GM19351 (cell line): ENCODE measurements at regions not wholly inside any gene's neighbourhood (a gene's known extent, or its start where the extent isn't known, plus 50 kb on each side); places are given as distances from the start of the nearest gene placed in this dataset.

ENCODE experiments used
- ATAC-seq: cut with Tn5 transposase; IDR thresholded peaks from one replicate; pipeline ENCODE4 v1.9.1; 2021; ENCODE audit warnings: mild to moderate bottlenecking, moderate library complexity; ENCODE audit not compliant: unreplicated experiment

DNA sequence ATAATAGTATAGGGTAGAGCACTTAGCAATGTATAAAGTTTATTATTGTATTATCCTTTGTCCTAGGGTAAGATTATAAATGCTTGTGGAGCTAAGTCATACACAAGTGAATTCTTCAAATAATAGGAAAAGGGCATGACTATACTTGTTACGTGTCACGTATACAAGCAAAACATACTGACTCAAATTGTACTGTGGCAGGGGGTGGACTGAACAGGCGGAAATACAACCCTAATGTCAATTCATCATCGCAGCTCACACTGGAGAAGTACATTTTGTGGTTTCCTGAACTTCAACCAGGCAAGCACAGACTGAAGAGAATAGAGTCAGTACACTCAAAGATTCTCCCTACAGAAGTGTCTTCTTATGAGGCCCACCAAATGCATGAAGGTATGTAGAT, 201.0 kb downstream of the MBD2 start:
- no peak for ATAC-seq

DNA sequence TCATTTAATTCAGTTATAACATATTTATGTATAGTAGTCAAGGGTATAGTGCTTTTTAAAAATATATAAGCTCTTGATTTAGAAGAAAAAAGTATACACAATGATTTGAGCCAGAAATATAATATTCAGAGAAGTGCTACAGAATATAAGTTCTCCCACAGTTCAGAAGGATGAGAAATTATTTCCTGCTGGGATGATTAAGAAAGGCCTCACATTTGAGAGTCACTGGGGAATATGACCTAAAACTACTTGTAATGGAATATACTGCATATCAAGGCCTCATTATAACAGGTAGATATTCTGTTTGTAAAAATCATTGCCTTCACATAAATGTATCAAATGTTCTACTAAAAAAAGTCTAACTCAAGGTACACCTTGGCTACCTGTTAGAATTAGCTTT, 203.5 kb downstream of the MBD2 start:
- no peak for ATAC-seq

DNA sequence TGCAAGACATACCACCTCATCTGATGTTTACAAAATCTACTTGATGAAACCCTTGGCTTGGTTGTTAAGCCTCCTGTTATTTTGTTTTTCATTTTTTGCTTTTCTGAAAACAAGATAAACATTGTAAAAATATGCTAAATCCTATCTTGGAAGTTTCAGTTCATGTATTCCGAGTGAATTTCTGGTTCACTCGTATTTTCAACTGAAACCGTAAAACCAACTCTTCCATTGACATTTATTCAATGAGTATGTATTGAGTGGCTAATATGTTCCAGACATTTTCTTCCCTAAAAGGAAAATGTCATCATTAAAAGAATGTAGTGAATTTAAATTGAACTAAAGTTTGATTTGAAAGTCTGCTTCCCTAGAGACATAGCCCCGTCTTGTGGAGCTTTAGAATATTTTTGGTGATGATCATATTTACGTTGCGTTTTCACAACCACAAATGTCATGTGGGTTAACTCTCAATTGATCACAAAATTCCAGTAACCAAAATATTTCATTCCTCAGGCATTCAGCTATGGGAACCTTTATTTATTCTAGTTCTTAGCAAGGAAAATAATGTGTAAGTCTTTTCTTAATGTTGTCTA, 204.2 kb downstream of the MBD2 start:
- no peak for ATAC-seq

DNA sequence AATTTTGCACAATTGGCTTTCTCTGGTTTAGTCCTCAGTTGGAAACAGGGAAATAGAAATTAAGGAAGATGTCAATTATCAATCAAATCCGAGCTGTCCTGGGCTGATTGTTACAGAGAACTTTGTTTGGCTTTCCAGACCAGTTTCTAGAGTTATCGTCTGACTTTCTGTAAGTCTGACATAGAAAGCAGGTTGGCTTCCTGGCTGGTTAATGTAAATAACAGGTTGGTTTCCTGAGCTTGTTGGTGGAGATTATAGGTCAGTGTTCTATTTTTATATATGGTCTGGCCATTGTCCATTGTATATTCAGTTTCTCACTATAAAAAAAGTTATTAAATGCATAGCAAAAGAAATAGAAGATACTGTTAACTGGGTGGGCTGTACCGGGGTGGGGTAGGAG, 204.8 kb downstream of the MBD2 start:
- no peak for ATAC-seq

DNA sequence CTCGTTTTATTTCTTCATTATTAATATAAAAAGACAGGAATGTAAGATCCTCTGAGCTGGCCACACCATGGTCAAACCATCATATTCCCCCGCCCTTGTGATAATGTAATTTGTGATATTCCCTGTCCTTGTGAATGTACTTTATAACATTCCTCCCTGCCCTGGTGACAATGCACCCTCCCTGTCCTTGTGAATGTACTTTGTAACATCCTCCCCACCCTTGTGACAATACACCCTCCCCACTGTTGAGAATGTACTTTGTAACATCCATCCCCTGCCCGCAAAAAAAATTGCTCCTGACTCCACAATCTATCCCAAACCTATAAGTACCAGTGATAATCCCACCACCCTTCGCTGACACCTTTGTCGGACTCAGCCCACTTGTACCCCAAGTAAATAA, 211.0 kb downstream of the MBD2 start:
- no peak for ATAC-seq

DNA sequence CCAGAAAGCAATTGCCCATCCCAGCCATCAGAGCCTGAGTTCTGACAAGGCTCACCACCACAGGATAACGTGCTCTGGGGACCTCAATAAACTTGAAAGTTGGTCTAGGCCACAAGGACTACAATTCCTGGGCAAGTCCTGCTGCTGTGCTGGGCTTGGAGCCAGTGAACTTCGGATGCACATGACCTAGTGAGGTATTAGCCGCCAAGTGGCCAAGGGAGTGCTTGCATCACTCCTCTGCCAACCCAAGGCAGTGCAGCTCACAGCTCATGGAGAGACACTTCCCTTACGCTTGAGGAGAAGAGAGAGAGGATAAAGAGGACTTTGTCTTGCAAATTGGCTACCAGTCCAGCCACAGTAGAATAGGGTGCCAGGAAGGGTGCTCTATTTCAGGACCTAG, 219.6 kb downstream of the MBD2 start:
- no peak for ATAC-seq

DNA sequence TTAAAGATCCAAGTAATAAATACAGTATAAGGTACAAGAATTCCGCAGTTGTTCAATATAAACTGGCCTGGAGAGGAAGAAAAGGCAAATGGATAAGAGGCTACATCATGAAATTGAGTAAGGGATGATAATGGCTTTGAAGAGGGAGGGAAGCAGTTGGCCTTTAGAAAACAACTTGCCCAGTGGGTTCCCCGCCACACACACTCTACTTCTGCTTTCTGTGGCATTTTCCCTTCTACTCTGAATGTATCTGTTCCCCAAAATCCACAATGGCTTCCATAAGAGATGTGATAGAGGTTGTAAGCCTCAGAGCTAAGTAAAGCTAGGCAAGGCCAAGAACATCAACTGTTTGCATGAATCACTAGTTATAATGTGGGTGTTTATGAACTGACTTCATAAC, 221.3 kb downstream of the MBD2 start:
- ATAC-seq, result no peak

DNA sequence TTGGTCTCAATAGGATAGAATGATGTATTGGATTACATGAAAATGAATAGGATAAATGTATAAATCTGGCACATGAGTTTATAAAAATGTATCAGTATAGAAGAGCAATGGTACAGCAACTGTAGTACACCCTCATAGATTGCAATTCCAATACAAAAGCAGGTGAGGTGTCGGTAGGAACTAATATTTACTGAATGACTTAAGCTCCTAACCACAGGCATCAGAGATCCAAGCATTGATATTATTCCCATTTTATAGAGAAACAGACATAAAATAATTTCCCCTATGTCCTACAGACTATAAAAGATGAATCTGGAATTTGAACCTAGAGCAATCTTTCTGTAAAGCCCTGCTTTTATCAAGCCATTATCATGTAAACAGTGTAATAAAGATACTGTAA, 227.4 kb downstream of the MBD2 start:
- ATAC-seq, result no peak

DNA sequence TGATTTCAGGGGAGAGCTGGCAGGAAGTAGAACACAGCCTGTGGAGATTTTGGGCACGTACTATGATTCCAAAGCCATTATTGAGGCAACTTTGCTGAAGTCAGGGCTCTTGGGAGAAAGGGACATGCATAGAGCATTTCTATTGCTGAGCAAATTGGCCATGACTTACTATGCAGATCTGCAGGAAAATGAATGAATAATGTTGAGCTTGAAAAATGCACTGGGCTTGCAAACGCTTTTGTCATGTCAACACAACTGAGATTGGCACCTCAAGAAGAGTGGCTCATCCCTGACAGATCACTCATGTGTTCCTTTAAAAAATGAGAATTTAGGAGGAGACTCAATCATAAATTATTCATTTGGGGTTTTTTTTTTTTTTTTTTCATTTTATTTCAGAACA, 230.5 kb downstream of the MBD2 start:
- ATAC-seq, result no peak

DNA sequence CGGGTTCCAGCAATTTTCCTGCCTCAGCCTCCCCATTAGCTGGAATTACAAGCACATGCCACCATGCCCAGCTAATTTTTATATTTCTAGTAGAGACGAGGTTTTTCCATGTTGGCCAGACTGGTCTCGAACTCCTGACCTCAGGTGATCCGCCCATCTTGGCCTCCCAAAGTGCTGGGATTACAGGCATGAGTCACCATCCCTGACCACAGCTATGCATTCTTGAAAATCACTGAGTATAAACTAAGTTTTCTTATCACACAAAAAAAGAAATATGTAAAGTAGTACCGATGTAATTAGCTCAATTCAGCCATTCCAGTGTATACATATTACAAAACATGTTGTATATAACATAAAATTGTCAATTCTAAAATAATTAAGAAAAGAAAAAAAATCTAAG, 232.7 kb downstream of the MBD2 start:
- no peak for ATAC-seq

DNA sequence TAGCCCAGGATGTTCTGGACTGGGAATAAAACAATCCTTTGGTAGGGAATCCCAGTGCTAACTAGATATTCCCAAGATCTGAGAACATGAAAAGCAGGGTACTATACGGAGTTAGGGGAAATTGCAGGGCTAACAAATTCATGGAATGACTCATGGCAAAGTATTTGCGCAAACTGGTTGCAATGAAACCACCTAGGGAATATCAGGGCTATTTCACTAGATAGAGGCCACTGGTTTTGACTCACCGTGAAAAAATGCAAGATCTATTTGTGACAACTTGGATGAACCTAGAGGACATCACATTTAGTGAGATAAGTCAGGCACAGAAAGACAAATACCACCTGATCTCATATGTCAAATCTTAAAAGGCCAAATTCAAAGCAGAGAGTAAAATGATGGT, 233.3 kb downstream of the MBD2 start:
- no peak for ATAC-seq

DNA sequence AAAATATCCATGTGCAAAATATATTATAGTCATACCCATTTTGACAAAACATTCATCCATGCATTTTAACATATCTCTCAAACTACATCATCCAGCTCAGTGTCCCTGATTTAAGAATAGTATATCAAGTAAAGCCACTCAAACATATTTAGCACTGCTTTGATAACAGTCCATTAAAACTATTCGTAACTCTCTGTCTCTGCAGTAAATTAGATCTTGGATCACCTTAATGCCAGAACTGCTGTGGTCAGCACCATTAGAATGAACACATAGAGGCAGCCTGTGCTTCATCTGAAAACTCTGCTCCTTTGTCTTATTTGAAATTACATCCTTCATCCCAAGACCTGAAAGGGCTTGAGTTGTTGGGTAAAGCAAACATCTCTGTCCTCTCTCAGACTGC, 234.0 kb downstream of the MBD2 start:
- ATAC-seq, result no peak

DNA sequence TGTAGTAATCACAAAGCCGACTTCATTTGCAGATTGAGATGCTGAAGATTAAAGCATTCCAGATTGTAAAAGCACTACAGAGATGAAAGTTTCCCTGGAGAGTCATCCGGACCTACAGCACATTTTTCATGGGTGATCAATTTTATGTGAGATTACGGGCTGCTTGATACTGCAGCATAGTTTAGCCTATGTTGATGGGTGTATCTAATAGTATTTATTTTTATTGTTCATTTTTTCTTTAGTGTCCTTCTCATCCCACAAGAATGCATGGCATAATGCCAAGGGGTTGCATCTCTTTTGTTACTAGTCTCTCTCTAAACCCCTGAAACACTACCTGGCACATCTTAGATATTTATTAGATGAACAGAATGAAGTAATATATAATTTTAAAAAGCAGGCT, 240.4 kb downstream of the MBD2 start:
- no peak for ATAC-seq

DNA sequence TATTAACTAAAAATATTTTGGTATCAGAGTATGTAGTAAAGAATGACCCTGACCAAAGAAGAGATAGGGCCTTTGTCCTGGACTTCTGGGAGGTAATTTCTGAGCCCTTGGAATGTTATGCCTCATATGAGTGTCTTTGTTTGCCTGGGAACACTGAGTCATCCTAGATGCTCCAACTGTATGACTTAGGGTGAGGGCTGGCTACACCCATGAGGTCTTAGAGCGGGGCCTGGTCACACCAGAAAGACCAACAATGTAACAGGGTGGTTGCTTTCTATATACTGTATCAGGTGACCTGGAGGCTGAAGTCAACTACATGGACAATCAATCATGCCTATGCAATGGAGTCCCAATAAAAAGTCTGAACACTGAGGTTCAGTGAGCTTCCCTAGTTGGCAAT, 253.1 kb downstream of the MBD2 start:
- ATAC-seq, result no peak

DNA sequence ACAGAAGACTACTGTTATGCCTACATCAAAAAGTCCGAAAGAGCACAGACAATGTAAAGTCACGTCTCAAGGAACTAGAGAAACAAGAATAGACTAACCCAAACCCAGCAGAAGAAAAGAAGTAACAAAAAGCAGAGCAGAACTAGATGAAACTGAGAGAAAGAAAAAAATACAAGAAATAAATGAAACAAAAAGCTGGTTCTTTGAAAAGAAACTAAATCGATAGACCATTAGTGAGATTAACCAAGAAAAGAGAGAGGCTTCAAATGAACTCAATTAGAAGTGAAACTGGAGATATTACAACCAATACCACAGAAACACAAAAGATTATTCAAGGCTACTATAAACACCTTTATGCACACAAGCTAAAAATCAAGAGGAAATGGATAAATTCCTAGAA, 271.8 kb downstream of the MBD2 start:
- ATAC-seq, result peak; percentile 63

DNA sequence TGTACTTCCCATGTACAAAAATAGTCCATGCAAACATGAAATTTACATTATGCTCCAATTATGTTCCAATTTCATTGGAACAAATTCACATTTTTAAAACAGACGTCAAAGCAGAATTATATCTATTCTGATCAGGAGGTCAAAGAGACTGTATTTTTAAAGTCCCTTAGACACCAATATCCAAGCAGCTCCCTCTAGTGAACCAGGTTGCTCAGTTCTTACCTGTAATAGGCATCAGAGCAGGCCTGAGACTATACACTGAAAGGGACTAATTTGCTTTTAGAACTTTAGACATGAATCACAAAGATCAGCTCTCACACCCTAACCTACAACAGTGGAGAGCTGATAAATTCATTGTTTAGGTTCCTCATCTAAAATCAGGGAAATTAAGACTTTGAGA, 273.9 kb downstream of the MBD2 start:
- no peak for ATAC-seq

DNA sequence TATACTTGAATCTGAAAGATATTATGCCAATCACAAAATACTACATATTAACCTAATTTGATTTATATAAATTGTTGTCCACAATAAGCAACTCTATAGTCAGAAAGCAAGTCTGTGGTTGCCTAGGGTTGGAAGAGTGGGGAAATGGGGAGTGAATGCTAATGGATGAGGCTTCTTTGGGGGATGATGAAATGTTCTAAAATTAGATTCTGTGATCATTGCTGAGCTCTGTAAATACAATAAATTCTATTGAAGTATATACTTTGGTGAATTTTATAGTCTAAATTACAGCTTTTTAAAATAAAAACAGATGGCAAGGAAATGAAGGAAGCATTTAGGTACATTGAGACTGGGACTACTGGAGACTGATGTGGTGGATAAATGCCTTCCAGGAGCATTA, 275.5 kb downstream of the MBD2 start:
- ATAC-seq, result no peak

DNA sequence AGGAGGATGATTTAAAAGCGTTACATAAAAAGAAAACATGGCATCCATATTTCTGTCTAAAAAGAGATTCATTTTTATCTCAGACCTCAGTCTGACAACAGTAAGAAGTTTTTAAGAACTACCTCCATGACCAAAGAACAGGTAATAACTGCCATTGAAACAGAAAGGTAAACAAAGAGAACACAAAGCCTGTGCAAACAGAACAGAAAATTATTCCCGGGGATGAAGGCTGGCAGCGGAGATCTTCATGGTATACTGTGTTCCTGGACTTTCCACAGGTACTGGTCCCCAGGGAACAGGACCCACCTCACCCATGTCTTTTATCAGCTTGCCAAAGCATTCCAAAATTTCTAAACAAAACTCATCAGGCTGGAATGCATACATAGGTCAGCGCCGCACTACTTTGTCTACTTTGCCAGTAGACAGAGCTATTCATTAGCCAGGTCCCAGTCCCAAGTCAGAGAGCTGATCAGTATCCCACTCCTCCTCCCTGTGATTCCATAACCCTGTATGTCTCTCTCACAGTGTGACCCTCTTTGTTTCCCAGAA, 277.3 kb downstream of the MBD2 start:
- no peak for ATAC-seq

DNA sequence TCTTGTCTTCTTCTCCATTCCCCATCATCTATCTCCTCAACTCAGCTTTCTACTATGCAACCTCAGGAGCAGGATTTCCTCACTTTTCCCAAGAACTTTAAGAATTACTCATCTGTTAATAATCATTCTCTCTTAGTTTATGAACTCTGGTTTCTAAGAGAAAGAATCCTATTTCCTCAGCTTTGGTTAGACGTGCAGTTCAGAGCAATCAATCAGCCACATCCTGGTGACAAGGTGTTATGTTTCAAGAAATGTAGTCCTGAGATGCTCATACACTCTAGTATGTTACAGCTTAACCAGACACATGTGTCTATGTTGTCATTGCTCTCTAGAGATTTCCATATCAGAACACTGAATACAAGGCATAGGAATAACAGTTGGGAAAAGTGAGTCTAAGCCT, 277.9 kb downstream of the MBD2 start:
- no peak for ATAC-seq

DNA sequence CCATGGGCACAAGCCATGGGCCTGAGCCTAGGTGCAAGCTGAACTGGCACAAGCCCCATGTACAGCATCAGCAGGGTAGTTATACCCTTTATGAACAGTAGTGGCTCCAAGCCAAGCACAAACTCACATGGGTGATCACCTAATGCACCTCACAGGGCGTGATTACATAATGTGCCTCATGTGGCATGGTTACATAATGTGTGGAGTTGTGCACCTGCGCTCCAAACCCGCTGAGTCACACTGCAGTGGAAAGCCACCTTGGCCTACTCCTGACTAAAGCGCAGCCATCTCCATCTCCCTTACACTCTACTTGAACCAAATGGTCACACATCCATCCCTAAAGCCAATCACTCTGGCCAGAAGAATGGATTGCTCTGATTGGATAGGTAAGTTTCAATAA, 279.7 kb downstream of the MBD2 start:
- ATAC-seq, result no peak

DNA sequence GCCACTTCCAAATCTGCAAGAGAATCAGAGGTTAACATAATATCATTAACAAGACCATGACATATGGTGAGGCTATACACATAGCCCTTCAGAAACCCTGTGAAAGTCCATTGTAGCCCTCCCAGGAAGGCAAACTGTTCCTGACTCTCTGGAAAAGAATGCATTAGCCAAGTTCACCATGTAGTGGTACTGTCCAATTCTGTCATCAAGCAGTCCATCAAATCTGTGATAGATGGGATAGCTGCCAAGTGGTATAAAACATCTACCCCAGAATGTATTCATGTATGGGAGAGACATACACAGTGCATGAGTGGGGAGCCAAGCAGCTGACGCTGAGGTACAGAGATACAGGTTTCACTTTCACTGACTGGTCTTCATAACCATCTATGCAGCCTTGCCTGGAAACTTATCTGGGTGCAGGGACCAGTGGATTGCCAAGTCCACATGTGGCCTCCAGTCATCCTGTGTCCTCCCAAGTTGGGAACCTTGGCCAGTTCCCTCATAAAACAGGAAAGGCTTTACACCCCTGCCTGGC, 281.1 kb downstream of the MBD2 start:
- ATAC-seq, result no peak

DNA sequence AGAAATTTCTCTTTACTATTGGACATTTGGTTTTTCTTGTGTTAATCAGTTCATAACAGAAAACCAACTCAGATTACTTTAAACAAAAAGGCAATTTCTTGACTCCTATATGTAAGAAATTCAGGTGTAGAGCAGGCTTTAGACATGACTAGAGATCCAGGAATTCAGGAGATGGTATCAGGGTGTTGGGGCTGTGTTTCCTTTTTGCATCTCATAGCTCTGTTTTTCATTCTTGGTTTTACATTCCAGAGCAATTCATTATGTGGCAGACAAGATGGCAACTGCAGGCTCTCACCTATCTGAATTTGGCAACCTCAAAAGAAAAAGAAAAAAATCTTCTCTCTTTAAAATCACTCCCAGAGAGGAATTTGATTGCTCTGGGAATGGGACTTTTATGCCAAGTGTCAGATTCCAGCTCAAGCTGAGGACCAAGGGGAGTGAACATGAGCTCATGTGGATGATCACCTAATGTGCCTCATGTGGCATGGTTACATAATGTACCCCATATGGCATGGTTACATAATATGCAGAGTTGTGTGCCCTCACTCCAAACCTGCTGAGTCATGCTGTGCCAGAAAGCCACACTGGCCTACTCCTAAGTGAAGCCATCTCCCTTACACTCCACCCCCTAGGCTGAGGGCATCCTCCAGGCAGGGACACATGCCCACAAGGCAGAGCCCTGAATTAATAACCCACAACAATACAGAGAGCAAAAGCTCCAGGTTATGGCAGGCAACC, 282.7 kb downstream of the MBD2 start:
- no peak for ATAC-seq

DNA sequence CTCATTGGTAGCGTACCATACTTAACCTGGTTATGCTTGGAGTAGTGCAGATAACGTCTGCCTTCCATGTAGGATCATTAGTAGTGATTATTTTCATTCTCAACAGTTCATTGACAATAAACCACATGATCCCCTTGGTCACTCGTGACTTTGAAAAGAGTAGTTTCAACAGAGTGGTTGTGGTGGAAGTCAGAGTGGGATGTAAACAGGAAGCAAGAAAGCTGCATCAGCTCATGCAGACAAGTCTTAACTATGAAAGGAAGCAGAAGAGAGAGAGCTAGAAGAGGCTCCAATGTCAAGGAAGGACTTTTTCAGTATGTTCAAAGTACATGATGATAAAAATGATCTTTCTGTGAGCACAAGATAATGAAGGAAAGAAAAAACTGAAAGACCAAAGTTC, 287.4 kb downstream of the MBD2 start:
- ATAC-seq, result no peak
